BLaER1 (cell line): ENCODE measurements at regions not wholly inside any gene's neighbourhood (a gene's known extent, or its start where the extent isn't known, plus 50 kb on each side); places are given as distances from the start of the nearest gene placed in this dataset.
"Not testable (repeated sequence)": the region's sequence is repeated elsewhere in the genome, so short reads cannot be mapped to it uniquely, and the experiment has no call there.

Experiments used
- H3K27ac ChIP-seq: shearing (Covaris generic); formaldehyde crosslinking; 2 replicates; pipeline ENCODE4 v1.8.1; 2022
- H3K27me3 ChIP-seq: shearing (Covaris generic); formaldehyde crosslinking; 2 replicates; pipeline ENCODE4 v1.8.1; 2022
- H3K36me3 ChIP-seq: shearing (Covaris generic); formaldehyde crosslinking; 2 replicates; pipeline ENCODE4 v1.8.1; 2022
- H3K4me1 ChIP-seq: shearing (Covaris generic); formaldehyde crosslinking; 2 replicates; pipeline ENCODE4 v1.8.1; 2022
- H3K4me2 ChIP-seq: shearing (Covaris generic); formaldehyde crosslinking; 2 replicates; pipeline ENCODE4 v1.8.1; 2022
- H3K4me3 ChIP-seq: shearing (Covaris generic); formaldehyde crosslinking; 2 replicates; pipeline ENCODE4 v1.8.1; 2022
- H3K9ac ChIP-seq: shearing (Covaris generic); formaldehyde crosslinking; 2 replicates; pipeline ENCODE4 v1.8.1; 2022
- H3K9me3 ChIP-seq: shearing (Covaris generic); formaldehyde crosslinking; 2 replicates; pipeline ENCODE4 v1.8.1; 2022
- H4K20me1 ChIP-seq: shearing (Covaris generic); formaldehyde crosslinking; 2 replicates; pipeline ENCODE4 v1.8.1; 2022
- Cebpa-rat ChIP-seq: shearing (Covaris generic); IDR thresholded peaks from 2 replicates; pipeline ENCODE4 v1.8.1; 2022

DNA sequence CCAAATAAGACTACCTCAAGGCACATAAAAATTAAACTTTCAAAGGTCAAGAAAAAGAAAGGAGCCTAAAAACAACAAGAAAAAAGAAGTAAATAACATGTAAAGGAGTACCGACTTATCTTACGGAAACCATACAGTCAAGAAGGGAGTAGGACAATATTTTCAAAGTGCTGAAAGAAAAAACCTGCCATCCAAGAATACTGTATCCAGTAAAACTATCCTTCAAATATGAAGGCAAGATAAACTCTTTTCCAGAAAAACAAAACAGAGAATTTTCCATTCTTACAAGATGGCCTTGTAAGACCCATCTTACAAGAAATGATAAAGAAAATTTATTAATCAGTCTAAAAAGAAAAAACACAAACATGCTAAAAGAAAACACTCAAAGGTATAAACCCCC lies 302.2 kb downstream of the LMBRD1 start:
- no peak overlapping the region for H3K9ac ChIP-seq
- H3K4me2 ChIP-seq, result no peak overlapping the region
- TF ChIP-seq Cebpa-rat, result no peak
- H3K4me3 ChIP-seq, result no peak overlapping the region
- H4K20me1 ChIP-seq, result no peaks in the 10 kb centered on the region
- 0 out of 2 replicates have a peak, but pooled peaks cover 3% of the 10 kb centered on the region for H3K9me3 ChIP-seq
- H3K4me1 ChIP-seq, result no peaks in the 10 kb centered on the region
- no peaks in the 10 kb centered on the region for H3K36me3 ChIP-seq
- no peaks in the 10 kb centered on the region for H3K27me3 ChIP-seq
- H3K27ac ChIP-seq, result no peak overlapping the region

DNA sequence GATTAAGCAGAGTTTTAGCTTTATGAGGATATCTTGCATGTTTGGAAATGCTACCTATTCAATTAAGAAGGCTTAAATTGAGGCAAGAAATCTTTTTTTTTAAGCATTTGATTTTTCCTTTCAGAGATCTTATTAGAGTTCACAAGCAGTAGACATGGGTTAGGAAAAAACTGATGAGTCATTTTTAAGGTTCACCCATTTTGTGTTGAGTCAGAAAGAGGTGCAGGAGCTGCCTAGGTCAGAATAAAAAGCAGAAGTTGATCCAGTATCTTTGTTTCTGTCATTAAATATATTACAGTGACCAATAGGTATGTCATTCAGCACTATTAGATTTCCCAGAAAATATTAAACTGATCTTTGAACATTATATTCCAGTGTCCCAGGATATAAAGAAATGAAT lies 306.8 kb downstream of the LMBRD1 start:
- H3K4me2 ChIP-seq, result no peak overlapping the region
- H3K36me3 ChIP-seq, result no peaks in the 10 kb centered on the region
- no peak for TF ChIP-seq Cebpa-rat
- no peaks in the 10 kb centered on the region for H3K27me3 ChIP-seq
- H3K9me3 ChIP-seq, result 0 out of 2 replicates have a peak, but pooled peaks cover 3% of the 10 kb centered on the region
- no peak overlapping the region for H3K27ac ChIP-seq
- H3K4me3 ChIP-seq, result no peak overlapping the region
- no peak overlapping the region for H3K9ac ChIP-seq
- no peaks in the 10 kb centered on the region for H4K20me1 ChIP-seq
- no peaks in the 10 kb centered on the region for H3K4me1 ChIP-seq

DNA sequence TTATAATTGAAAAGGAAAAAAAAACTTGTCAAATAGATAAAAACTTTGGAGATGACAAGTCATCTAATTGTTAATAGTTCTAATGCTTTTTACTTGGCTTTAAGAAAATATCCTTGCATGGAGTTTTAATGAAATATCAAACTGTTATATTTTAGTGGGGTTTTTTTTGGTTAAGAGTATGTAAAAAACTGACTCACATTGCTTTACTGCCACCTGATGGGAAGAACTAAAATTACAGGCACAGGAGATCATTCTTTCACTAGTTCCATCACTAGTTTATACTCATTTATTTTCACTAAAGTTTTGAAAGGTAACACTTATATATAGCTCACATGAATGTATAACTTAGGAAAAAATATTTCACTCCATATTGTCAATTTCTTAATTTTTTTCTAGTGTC lies 309.1 kb downstream of the LMBRD1 start:
- H3K27me3 ChIP-seq, result no peaks in the 10 kb centered on the region

DNA sequence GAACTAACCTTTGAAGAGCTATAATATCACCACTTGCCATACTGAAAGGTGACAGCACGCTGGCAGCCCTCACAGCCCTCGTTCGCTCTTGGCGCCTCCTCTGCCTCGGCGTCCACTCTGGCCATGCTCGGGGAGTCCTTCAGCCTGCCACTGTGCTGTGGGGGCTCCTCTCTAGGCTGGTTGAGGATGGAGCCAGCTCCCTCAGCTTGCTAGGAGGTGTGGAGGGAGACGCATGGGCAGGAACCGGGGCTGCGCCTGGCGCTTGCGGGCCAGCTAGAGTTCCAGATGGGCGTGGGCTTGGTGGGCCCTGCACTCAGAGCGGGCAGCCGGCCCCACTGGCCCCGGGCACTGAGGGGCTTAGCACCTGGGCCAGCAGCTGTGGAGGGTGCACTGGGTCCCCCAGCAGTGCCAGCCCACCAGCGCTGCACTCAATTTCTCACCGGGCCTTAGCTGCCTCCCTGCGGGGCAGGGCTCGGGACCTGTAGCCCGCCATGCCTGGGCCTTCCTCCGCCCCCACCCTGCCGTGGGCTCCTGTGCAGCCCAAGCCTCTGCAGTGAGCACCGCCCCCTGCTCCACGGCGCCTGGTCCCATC lies 329.7 kb downstream of the LMBRD1 start:
- H3K4me1 ChIP-seq, result no peaks in the 10 kb centered on the region
- no peaks in the 10 kb centered on the region for H4K20me1 ChIP-seq
- no peak overlapping the region for H3K9ac ChIP-seq
- H3K36me3 ChIP-seq, result no peaks in the 10 kb centered on the region
- H3K27ac ChIP-seq, result no peak overlapping the region
- H3K9me3 ChIP-seq, result no peaks in the 10 kb centered on the region
- no peak overlapping the region for H3K4me2 ChIP-seq
- H3K4me3 ChIP-seq, result no peak overlapping the region
- H3K27me3 ChIP-seq, result no peaks in the 10 kb centered on the region
- no peak for TF ChIP-seq Cebpa-rat

More for the DNA sequence above, 309.1 kb downstream of the LMBRD1 start:
- Histone ChIP-seq H3K4me1 (no peaks in the 10 kb centered on the region), H3K4me2 (no peak overlapping the region), H3K36me3 (no peaks in the 10 kb centered on the region), H4K20me1 (no peaks in the 10 kb centered on the region), H3K27ac (no peak overlapping the region), H3K9ac (no peak overlapping the region), H3K9me3 (no peaks in the 10 kb centered on the region), H3K4me3 (no peak overlapping the region)
- no peak for TF ChIP-seq Cebpa-rat

DNA sequence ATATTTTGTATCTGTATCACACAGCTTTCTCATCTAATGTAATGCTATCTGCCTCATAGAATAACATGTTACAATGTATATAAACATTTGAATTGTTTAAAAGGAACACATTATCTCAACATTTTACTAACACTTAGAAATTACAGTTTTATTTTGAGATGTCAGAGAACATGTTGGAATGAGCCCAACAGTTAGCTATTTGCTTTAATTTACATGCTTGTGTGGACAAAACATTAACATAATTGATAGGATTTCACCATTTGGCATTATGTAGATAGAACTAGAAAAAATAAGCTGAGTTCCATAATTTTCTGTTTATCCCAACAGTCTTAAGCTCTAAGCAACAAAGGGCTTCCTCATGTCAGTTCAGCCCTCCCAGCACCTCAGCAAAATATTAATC lies 330.9 kb downstream of the LMBRD1 start:
- no peak for TF ChIP-seq Cebpa-rat
- no peaks in the 10 kb centered on the region for H3K9me3 ChIP-seq

DNA sequence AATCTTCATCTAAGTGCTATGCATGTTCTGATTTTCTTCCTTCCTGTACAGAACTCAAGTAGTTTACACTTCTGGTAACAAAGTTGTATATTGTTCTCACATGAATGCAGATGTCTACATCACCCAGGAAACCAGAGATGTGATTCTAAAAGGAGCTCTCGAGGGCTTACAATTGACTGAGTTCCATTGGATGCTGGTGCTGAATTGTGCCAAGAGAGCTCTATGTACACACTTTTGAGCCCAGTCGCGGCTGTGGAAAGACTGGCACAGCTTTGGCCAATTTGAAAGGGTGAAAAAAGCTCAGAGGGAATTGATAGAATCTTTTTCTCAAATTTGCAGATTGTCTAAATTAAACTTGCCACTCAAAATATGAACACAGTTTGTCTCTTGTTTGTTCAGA lies 340.7 kb downstream of the LMBRD1 start:
- H3K27me3 ChIP-seq, result no peaks in the 10 kb centered on the region
- TF ChIP-seq Cebpa-rat, result no peak

More for the DNA sequence above, 330.9 kb downstream of the LMBRD1 start:
- Histone ChIP-seq H3K4me1 (no peaks in the 10 kb centered on the region), H3K4me2 (no peak overlapping the region), H3K4me3 (no peak overlapping the region), H3K9ac (no peak overlapping the region), H4K20me1 (no peaks in the 10 kb centered on the region), H3K27ac (no peak overlapping the region), H3K36me3 (no peaks in the 10 kb centered on the region), H3K27me3 (no peaks in the 10 kb centered on the region)

DNA sequence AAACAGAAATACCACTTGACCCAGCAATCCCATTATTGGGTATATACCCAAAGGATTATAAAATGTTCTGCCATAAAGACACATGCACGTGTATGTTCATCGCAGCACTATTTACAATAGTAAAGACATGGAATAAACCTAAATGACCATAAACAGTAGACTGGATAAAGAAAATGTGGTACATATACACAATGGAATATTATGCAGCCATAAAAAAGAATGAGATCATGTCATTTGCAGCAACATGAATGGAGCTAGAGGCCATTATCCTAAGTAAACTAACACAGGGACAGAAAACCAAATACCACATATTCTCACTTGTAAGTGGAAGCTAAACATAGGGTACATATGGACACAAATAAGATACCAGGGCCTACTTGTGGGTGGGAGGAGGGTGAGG lies 342.2 kb downstream of the LMBRD1 start:
- not testable (repeated sequence) for H4K20me1 ChIP-seq, H3K27me3 ChIP-seq, H3K4me1 ChIP-seq, H3K27ac ChIP-seq, H3K4me2 ChIP-seq, H3K36me3 ChIP-seq, H3K4me3 ChIP-seq, H3K9ac ChIP-seq
- H3K9me3 ChIP-seq, result peaks cover 22% of the 10 kb centered on the region

More for the DNA sequence above, 340.7 kb downstream of the LMBRD1 start:
- Histone ChIP-seq H3K4me3 (no peak overlapping the region), H3K4me2 (no peak overlapping the region), H3K9me3 (peaks cover 11% of the 10 kb centered on the region), H3K27ac (no peak overlapping the region), H4K20me1 (no peaks in the 10 kb centered on the region), H3K4me1 (no peaks in the 10 kb centered on the region), H3K9ac (no peak overlapping the region), H3K36me3 (no peaks in the 10 kb centered on the region)

DNA sequence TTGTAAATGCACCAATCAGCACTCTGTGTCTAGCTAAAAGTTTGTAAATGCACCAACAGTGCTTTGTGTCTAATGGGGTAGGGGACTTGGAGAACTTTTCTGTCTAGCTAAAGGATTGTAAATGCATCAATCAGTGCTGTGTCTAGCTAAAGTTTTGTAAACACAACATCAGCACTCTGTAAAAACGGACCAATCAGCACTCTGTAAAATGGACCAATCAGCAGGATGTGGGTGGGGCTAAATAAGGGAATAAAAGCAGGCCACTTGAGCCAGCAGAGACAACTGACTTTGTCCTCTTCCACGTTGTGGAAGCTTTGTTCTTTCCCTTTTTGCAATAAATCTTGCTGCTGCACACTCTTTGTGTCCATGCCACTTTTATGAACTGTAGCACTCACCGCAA lies 346.3 kb downstream of the LMBRD1 start:
- H3K36me3 ChIP-seq, H3K4me3 ChIP-seq, H3K4me2 ChIP-seq, H3K27ac ChIP-seq, H3K9ac ChIP-seq, H3K27me3 ChIP-seq, H4K20me1 ChIP-seq, H3K4me1 ChIP-seq: not testable (repeated sequence)
- peaks cover 22% of the 10 kb centered on the region for H3K9me3 ChIP-seq

DNA sequence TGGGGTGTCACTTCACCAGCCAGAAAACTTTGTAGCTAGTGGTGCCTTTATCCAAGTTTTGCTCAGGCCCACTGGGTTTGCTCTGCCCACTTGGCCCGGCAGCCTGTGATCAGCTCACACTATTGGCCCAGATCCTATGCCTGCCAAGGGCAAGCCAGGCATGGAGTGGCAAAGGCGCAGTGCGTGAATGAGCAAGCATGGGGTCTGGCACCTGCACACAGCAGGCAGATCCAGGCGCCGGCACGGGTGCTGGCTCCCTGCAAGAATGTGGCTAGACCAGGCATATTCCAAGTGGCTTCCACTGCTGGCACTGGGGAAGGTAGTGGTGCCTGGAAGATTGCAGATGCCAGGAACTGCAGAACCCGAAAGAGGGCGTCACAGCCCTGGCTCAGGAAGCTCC lies 346.9 kb downstream of the LMBRD1 start:
- Histone ChIP-seq H3K9me3 (peaks cover 22% of the 10 kb centered on the region), H3K27ac (no peak overlapping the region), H3K27me3 (no peaks in the 10 kb centered on the region), H3K36me3 (no peaks in the 10 kb centered on the region), H3K9ac (no peak overlapping the region), H4K20me1 (no peaks in the 10 kb centered on the region), H3K4me3 (no peak overlapping the region), H3K4me1 (no peaks in the 10 kb centered on the region), H3K4me2 (no peak overlapping the region)
- no peak for TF ChIP-seq Cebpa-rat
